ENCODE measurements at regions not wholly inside any gene's neighbourhood (a gene's known extent, or its start where the extent isn't known, plus 50 kb on each side); places are given as distances from the start of the nearest gene placed in this dataset.
"Not testable (repeated sequence)": the region's sequence is repeated elsewhere in the genome, so short reads cannot be mapped to it uniquely, and the experiment has no call there.

DNA sequence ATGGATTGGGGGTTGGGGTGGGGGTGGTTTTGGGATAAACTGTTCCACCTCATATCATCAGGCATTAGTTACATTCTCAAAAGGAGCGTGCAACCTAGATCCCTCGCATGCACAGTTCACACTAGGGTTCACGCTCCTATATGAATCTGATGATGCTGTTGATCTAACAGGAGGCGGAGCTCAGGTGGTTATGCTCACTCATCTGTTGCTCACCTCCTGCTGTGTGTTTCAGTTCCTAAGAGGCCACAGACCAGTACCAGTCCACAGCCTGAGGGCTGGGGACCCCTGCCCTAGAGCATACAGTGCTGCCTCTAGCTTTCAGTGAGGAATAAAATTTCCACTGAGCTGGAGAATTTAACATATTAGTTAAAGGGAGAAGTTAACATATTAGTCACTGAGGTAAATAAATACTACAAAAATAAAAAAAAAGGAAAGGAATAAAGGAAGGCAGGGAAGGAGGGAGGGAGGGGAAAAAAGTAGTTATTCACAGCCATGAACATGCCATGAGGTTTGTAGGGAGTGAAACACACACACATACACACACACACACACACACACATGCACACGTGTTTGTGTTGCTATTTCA is 612.7 kb upstream of the TBX3 start:
- DNase-seq: no peak

DNA sequence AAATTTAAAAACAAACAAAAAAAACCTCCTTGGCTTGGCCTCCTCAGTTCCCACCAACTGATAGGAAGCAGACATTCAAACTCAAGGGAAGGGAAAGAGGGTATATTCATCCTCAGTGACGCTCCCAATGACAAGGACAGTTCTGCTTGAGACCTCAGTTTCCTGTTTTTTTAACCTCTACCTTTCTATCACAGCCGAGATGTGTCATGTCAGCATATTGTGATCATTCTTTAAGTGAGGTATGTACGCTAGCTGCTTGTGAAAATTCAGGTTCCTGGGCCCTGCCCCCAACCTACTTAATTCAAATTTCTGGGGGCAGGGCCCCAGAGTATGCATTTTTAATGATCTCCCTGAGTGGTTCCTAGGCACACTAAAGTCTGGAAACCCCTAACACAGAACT is 611.9 kb upstream of the TBX3 start:
- DNase-seq: no peak

DNA sequence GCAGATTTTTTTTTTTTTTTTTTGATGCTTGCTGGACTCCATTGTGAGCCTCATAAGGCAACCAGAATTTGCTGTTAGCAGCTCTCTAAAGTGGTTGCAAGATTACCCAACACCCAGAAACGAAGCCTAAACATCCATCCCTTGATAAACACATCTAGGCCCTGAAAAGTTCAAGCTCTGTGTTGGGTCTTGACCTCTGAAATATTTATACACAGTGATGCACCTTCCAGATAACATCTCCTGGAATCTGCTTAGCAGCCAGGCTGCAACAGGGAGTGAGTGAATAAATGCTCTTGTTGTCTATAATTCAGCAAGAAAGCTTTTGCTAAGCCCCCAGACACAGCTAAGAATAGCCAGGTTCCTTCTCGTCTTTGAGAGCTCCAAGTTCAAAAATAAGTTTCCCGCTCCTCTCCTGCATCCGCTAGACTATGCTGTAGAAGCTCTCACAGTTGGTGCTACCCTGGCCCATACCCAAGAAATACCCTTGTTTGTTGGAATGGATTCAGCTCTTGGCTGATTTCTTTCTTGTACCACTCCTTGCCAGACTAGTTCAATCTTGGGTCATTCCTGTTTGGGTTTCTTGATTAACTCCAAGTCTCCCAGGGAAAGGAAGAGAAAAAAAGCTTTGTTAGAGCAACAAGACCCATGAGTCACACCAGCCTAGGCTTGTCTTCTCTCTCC is 610.6 kb upstream of the TBX3 start:
- DNase-seq: no peak

DNA sequence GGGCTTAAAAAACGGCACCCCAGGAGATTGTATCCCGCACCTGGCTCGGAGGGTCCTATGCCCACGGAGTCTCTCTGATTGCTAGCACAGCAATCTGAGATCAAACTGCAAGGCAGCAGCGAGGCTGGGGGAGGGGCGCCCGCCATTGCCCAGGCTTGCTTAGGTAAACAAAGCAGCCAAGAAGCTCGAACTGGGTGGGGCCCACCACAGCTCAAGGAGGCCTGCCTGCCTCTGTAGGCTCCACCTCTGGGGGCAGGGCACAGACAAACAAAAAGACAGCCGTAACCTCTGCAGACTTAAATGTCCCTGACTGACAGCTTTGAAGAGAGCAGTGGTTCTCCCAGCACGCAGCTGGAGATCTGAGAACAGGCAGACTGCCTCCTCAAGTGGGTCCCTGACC is 601.5 kb upstream of the TBX3 start:
- DNase-seq: not testable (repeated sequence)

DNA sequence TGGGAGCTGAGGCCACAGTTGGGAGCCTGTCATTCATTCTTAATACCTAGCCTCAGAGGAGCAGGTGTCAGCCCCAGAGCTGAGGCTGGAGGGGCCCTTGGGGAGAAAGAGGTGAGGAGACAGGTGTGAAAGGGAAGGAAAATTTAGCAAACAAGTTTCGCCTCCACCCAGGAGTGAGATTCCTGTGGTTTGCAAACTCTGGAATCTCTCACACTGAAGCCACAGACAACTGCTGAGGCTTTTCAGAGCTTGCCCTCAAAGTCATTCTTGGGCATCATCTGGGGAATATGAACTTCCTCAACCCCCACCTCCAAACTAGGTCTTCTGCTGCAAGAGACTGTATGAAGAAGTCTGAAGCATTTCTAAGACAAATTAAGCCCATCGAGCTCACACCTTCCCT is 589.5 kb upstream of the TBX3 start:
- no peak for DNase-seq

DNA sequence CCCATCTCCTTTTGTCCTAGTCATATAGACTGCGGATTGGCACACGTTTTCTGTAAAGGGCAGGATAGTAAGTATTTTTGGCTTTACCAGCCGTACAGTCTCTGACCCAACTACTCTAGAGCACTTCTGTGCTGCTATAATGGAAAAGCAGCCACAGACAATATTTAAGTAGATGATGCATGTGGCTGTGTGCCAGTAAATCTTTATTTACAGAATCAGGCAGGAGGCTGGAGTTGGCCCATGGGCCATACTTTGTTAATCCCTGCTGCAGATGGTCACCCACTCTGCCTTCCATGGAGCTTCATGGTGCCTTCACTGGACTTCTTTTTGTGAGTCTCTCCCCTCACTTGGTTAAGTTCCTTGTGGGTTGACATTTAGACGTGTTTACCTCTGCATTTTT is 584.5 kb upstream of the TBX3 start:
- no peak for DNase-seq

DNA sequence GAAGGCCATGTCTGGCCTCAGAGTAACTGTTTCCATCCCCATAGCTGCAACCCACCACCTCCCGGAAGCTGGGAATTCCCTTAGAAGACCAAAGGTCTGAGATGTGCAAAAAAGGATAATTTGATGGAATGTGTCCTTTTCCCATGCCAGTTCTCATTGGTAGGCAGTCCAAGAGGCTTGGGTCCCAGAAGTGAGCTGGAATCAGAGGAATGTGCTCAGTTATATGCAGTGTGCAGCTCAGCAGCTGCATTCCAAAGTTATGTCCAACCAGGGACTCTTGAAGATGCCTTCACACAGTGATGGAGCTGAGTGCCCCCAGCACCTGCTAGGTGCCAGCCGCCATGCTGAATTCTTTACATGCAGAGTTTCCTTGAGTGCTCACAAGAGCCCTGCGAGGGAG is 583.9 kb upstream of the TBX3 start:
- no peak for DNase-seq

DNA sequence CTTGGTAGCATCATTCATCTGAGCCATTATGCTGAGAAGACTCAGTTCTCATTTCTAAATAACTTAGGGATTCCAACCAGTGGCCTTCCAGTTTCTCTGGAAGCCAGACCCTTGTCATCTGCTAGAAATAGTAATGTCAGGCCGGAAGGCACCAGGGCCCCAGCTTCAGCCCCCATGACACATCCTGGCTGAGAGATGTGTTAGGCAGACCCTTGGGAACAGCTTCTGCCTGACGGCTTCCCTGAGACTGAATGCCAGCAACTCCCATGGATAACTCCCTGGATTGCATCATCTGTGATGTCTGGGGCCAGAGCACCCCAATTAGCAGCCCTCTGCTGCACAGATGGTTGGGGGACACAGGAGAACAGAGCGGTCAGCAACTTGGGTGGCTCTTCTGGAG is 583.5 kb upstream of the TBX3 start:
- DNase-seq: no peak

DNA sequence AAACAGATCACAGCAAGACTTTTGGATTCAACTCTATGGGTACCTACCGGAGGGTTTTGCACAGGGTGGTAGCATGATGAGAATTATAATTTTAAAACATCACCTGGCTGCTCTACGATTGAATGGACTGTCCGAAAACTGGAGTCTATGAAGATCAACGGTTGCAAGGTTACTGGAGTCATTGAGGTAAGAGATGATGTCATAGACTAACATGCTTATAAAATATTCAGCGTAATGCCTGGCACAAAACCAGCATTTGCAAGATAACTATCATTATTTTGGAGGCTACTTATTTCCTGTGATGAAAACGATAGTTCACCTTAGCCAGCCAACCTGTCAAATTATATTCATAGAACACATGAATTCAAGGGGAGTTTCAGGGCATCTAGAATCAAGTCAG is 580.6 kb upstream of the TBX3 start:
- no peak for DNase-seq

DNA sequence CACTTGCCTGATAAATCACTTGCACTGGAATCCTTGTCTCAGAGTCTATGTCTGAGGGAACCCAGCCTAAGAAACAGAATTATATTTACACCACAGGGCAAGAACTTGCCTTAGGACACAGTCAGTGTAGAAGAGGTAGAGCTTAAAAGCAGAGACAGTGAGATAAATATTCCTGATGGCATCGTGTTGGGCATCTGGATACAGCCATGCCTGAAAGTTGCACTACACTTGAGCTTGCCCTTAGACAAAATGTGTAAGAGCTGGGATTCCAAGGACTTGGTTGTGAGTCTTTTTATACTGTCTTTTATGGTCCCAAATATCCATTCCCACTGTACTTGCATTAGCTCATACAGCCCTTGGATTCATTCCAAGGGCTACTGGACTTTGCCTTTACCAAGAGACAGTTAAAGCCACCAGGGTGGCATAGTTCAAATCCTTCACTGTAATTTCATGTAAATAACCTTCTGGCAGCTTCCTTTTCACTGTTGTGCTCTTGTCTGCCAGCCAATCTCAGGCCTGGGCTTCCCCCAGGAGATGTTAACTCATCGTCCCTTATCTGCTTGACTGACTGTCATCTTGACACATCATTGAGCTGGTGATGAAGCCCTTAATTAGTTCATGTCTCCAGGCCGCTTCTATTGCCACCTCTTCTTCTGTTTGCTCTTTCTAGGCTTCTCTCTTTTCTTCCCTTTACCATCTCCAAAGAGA is 577.9 kb upstream of the TBX3 start:
- no peak for DNase-seq

DNA sequence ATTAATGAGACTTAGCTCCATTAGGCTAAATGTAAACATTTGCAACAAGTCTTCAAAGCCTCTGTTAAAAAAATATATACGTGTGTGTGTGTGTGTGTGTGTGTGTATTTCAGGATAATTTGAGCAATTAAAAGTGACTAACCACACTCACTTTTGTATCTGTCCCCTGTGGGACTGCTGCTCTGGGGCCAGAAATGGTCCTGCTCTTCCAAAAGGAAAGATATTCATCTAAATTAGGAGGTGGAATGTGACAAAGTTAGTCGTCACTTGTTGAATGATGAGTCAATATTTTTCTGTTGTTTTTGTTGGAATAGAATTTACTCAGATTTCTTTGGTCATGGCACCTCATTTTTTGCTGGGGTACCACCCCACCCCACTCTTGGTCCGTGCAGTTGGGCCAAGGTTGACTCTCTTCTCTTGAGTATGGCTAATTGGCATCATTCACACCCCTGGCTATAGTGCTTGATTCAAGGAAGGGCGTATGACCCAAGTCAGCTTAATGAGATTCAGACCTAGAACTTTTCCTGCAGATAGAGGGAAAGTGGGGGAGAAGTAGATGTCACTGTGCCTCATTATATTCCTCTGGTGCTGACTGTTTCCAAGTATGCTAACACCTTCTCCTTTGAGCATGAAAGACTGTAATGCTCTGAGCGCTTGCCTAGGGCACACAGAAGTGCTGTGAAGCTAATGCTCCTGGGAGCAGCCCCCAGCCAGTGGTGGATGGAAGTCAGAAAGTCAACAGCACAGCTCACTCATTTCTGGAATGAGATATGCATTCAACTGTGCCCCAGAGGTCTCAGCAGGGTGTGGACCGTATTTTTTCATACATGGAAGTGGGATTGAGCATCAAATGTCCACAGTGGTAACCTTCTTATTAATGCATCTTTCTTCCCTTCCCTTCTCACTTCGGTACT is 577.0 kb upstream of the TBX3 start:
- no peak for DNase-seq

DNA sequence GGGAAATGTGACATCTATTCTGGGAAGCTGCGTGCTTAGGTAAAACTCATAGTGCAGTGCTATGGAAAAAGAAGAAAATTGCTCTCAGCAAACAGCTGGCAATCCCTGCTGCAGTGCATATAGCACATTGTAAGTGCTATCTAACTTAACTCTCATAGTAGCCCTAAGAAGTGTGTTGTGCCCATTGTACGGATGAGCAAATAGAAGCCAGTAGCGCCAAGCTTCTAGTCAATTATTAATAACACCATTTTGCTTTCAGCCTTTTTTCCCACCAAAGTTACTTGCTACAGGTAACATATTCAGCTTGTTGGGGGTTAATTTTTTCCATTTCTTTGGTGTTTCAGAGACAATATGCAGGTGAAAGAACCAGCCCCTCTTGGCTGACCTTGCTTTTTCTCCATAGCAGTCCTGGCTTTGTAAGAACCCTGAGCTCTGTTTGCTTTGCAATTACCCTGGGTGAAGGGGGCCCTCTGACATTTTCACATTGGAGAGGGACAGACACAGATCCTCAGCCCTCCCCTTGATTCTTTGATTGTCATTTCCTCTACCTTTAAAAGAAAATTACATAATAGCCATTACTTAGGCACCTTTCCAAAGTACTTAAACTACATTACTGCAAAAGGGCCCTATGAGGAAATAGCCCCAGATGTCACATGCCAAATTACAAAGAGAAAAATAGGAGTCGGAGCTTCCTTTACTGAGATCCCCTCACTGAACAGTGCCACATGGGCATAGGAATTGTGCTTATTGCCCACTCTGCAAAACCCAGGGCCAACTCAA is 576.2 kb upstream of the TBX3 start:
- DNase-seq: no peak

DNA sequence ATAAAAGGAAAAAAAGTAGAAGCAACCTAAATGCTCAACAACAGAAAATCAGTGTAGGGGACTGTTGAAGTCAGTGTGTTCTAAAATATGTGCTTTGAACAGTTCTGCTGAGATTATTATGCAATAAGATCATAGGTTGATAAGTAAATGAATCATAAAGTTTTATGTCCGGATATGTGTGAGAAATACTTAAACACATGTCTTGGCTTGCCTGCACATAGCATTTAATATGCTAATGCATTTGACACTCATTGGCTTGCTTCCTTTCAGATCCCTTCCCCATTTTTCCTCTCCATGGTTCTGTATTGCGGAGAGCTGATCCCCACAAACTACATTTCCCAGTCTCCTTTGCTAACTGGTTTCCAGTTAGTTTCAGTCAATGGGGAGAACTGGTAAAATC is 573.8 kb upstream of the TBX3 start:
- no peak for DNase-seq

DNA sequence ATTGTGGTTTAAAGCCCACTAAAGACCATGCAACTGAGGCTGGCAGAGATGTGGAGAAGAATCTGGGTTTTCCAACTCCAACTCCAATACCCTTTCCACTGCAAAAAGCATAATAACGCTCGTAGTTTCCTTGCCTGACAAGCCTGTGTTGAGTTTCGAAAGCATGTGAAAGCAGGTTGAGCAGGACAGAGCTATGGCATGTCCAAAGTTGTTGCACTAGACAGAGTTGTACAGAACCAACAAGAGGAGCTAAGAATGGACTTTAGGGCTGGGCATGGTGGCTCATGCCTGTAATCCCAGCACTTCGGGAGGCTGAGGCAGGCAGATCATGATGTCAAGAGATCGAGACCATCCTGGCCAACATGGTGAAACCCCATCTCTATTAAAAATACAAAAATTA is 572.0 kb upstream of the TBX3 start:
- no peak for DNase-seq

DNA sequence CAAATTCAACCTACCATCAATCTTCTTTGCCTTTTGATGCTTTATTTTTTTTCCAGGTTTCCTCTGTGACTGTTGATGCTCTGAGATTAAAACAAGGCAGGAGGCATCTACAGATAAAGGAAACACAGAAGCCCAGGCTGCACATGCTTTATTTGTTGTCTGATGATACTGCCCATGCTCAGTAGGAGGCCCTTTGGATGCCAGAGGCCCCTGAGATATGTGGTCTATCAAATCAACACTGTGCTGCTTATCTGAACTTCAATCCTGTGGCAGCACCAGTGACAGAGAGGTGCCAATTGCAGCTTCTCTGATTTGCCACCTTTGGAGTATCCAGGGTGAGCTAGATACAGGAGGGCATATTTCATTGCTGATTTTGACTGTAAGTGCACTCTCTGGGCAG is 571.3 kb upstream of the TBX3 start:
- no peak for DNase-seq

DNA sequence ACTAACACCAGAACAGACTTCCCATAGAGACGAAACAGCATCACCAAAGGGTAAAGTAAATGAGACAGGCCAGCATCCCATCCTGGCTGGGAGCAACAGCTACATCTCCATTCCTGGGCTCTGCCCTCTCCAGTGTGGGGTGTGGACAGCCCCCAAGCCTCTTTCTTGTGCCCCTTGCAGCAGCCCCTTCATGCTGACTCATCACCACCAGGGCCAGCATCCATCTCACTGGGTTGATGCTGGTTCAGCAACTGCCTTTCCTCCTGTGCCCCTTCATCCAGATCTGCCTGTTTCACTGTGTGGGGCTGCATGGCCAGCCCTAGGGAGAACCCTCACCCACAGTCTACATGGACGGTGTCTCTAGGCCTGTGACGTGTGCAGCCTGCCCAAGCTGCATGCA is 569.1 kb upstream of the TBX3 start:
- DNase-seq: no peak

DNA sequence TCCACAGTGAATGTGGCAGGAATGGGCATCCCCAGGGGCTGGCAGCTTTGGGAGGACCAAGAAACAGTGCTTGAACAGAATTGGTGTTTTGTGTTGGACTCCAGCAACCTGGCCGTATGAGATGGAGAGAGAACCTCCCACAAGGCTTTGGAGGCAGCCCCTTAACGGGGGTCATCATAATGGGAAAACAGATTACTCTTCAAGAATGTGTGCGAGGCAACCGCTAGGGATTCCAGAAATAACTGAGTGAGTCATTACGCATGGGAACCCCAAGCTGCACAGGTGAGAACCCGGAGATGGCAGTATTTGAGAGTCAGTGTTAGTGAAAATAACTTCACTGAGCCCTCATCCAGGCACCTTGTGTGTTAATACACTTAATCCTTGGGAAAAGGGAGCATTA is 567.8 kb upstream of the TBX3 start:
- DNase-seq: no peak

DNA sequence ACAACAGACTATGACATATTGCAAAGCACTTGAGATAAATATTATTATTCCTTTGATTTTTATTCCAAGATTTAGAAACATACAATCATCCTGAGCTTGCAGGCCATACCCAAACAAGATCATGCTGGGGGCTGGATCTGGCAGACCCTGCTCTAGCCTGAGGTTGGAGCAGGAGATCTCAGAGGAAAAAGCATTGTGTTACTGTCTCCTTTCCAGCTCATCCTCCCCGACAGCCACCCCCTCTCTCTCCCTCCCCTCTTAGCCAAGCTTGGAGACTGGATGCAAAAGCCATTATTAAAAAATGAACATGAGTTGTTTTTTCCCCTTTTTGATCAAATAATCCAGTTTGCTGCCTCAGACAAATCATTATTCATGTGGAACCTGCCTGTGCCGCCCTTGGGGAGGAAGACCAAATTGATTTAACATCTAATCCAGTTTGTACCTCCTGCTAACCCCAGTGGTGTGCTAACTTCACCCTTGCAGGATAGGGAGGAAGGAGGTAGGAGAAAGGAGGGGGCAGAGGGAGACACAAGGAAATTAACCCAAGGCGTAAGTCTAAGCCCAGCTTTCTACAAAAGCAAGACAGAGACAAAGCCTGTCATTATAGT is 565.8 kb upstream of the TBX3 start:
- DNase-seq: no peak

DNA sequence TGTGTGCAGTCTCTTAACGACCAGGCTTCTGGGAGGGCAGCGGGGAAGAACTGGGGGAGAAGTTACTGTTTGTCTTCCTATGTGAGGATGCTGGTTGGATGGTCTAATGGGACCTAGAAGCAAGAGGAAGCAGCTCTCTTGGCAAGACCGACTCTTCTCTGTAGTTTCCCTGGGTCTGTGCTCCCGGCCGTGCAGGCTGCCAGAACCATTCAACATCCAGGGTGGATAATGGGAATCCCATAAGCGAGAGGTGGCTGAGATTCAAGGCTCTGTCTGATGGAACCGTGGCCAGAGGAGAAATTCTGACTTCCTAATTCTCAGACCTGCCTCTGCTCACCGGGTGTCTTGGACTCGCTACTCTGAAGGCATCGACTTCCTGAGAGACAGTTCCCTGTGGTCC is 561.0 kb upstream of the TBX3 start:
- DNase-seq: no peak

DNA sequence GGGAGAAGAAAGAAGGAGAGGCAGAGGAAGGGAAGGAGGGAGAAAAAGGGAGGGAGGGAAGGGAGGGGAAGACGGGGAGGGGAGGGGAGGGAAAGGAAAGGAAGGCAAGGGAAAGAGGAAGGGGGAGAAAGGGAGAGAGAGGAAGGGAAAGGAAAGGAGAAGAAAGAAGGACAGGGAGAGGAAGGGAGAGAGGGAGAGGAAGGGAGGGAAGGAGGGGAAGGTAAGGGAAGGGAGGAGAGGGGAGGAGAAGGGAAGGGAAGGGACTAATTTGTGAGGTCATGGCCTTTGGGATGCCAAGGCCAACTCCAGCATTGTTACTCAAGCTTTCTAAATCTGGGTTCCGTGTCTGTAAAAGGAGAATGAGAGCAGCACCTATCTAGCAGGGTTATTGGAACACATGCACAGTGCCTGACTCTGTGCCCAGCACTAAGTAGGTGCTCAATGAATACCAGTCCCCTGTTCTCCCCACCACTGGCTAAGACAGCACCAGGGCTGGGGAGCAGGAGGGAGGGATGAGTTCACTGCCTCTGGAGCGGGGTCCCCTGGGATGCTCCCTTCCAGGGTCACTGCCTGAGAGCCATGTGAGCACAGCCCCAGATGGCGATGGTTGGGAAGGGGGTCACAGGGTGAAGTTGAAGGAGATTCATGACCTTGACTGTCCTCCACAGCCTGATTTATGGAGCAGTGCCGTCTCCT is 560.1 kb upstream of the TBX3 start:
- no peak for DNase-seq

DNA sequence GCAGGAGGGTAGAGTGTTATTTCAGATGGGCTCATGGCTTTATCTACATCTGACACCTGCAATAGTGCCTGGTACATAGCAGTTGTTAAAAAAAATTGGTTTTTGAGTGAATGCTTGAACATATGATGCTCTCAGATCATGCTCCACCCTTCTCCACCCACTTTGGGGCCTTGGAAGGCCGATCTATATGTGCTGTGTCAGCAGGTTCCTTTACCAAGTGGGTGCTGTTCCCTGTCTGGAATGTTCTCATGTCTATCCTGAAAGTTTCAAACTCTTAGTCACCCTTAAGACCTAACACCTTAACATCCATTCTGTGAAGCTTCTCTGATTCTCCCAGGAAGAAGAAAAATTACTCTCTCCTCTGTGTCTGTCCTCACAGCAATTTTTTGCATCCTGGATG is 556.3 kb upstream of the TBX3 start:
- no peak for DNase-seq

DNA sequence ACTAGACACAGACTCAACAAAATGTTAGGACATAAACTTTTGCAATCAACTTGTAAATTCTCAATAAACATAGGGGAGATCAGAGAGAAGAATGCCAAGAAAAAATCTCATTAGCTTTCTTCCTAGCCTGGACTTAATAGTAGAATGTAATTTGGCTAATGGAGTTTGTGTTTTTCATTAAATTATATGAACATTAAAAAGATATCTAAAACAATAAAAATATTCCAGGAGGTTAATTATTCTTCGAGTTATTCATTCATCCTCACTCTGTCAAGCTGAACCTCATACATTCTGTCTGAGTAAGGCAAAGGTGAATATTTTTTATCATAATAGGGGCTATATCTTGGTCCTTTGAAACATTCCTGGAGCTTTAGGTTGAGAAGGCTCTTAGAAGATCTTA is 551.9 kb upstream of the TBX3 start:
- DNase-seq: no peak

Data from GOT3 (cell line).